ENCODE measurements at regions not wholly inside any gene's neighbourhood (a gene's known extent, or its start where the extent isn't known, plus 50 kb on each side); places are given as distances from the start of the nearest gene placed in this dataset.

DNA sequence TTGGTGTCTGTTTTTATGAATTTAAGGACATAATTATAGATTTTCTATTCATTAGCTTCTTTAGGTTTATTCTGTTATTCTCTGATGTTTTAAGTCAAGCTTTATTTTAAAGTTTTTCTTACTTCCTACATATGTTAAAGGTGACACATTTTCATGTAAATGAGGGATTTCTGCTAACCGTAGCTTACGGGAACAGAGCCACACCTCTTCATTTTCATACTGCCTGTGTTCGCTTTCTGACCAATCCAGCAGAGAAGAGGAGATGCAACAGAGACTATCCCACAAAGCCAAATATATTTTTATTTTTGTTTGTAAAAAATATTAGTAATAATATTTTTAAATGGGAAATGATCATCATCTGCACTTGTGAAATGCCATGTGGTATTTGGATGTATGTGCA lies 774.1 kb downstream of the BRD1 start:
- TF ChIP-seq POLR2A (IDR thresholded peaks at IDR 0.05) = no peak
- TF ChIP-seq, protein P1, sequence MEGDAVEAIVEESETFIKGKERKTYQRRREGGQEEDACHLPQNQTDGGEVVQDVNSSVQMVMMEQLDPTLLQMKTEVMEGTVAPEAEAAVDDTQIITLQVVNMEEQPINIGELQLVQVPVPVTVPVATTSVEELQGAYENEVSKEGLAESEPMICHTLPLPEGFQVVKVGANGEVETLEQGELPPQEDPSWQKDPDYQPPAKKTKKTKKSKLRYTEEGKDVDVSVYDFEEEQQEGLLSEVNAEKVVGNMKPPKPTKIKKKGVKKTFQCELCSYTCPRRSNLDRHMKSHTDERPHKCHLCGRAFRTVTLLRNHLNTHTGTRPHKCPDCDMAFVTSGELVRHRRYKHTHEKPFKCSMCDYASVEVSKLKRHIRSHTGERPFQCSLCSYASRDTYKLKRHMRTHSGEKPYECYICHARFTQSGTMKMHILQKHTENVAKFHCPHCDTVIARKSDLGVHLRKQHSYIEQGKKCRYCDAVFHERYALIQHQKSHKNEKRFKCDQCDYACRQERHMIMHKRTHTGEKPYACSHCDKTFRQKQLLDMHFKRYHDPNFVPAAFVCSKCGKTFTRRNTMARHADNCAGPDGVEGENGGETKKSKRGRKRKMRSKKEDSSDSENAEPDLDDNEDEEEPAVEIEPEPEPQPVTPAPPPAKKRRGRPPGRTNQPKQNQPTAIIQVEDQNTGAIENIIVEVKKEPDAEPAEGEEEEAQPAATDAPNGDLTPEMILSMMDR (IDR thresholded peaks at IDR 0.05) = no peak

All from tibial nerve (tissue), 3 donors.